HepG2 (cell line): ENCODE measurements at regions not wholly inside any gene's neighbourhood (a gene's known extent, or its start where the extent isn't known, plus 50 kb on each side); places are given as distances from the start of the nearest gene placed in this dataset.

ENCODE experiments used
- ATAC-seq: fragments of 200-7000 bp; cut with Tn5 transposase; 3 replicates; pipeline ENCODE4 v1.9.1; 2020; ENCODE audit warnings: mild to moderate bottlenecking, moderate library complexity
- BruUV-seq: library from RNA; stranded (reverse); fragments of 400-500 nt; replicated peaks from 2 replicates; lab custom pipeline; 2021; lab: Mats Ljungman, UMichigan
- CTCF ChIA-PET: fragments of 300-600 bp; formaldehyde crosslinking; extraction: SDS; loops from one replicate; lab custom pipeline; 2021; ENCODE audit warnings: low total read pairs, inconsistent platforms, low intra/inter-chr PET ratio; lab: Yijun Ruan, JAX
- POLR2A ChIA-PET: fragments of 350-600 bp; sonication (Branson Sonifier 250); formaldehyde crosslinking; loops from one replicate; lab custom pipeline; 2020; ENCODE audit warnings: antibody characterized with exemption, inconsistent platforms; lab: Yijun Ruan, JAX
- DNase-seq: peaks from one replicate; pipeline ENCODE4 v3.0.0-alpha.2; 2015; ENCODE audit warnings: low spot score
- FAIRE-seq: peaks from 3 replicates; lab custom pipeline; 2011; peaks lifted over from hg19 to GRCh38; lab: Jason Lieb, UNC
- H2AFZ ChIP-seq: one replicate; pipeline ENCODE4 v1.6.1; 2011; ENCODE audit warnings: low read length, inconsistent platforms
- H3K27ac ChIP-seq: fragments of 300-600 bp; 3 replicates; pipeline ENCODE4 v1.8.0; 2011; ENCODE audit warnings: mixed run types, mild to moderate bottlenecking, mixed read lengths, low read length, inconsistent platforms; ENCODE audit not compliant: insufficient read depth; ENCODE audit errors: extremely low read length
- H3K27me3 ChIP-seq, 2 experiments: fragments of 200-600 bp in 1 of 2; 2 replicates in 1 of 2; 3 replicates in 1 of 2; pipeline versions ENCODE4 v1.6.0 to v1.8.0; 2011; ENCODE audit warnings: low read length in 2 of 2, mild to moderate bottlenecking in 2 of 2, moderate library complexity in 2 of 2, inconsistent platforms in 1 of 2; ENCODE audit not compliant: insufficient read depth in 2 of 2, control insufficient read depth in 1 of 2
- H3K36me3 ChIP-seq, 2 experiments: fragments of 200-600 bp in 1 of 2; replicated peaks in 1 of 2; 2 replicates in 1 of 2; 3 replicates in 1 of 2; pipeline versions ENCODE4 v1.5.1 to v1.8.0; 2011; ENCODE audit warnings: low read length in 2 of 2, inconsistent platforms in 1 of 2; ENCODE audit not compliant: insufficient read depth in 2 of 2, control insufficient read depth in 1 of 2
- H3K4me1 ChIP-seq: 2 replicates; pipeline ENCODE4 v1.5.1; 2012; ENCODE audit warnings: low read length, inconsistent platforms; ENCODE audit not compliant: insufficient read depth
- H3K4me2 ChIP-seq: 2 replicates; pipeline ENCODE4 v1.6.0; 2011; ENCODE audit warnings: low read depth, low read length, inconsistent platforms
- H3K4me3 ChIP-seq, 3 experiments: fragments of 200-600 bp in 1 of 3; sonication (generic), shearing (Covaris generic) in 1 of 3; replicated peaks in 1 of 3; 2 replicates each; pipeline ENCODE4 v1.5.1; 2011 to 2016; ENCODE audit warnings: low read length in 3 of 3, inconsistent platforms in 2 of 3, low read depth in 2 of 3, mild to moderate bottlenecking in 2 of 3, control low read depth in 1 of 3, mixed read lengths in 1 of 3; ENCODE audit not compliant: insufficient read depth in 1 of 3
- H3K79me2 ChIP-seq: one replicate; pipeline ENCODE4 v1.6.1; 2011; ENCODE audit warnings: low read length, inconsistent platforms; ENCODE audit not compliant: insufficient read depth
- H3K9ac ChIP-seq: 2 replicates; pipeline ENCODE4 v1.6.0; 2011; ENCODE audit warnings: mild to moderate bottlenecking, low read depth, low read length, inconsistent platforms; ENCODE audit not compliant: insufficient read depth
- H3K9me3 ChIP-seq: 2 replicates; pipeline ENCODE4 v1.5.1; 2012; ENCODE audit warnings: mild to moderate bottlenecking, low read length
- H4K20me1 ChIP-seq: 2 replicates; pipeline ENCODE4 v1.6.0; 2011; ENCODE audit warnings: inconsistent platforms, mild to moderate bottlenecking, low read length, moderate library complexity; ENCODE audit not compliant: insufficient read depth
- CENPT ChIP-seq: sonication (generic); formaldehyde crosslinking; IDR thresholded peaks from 2 replicates; pipeline ENCODE4 v1.8.0; 2022; ENCODE audit warnings: low read depth, mild to moderate bottlenecking, moderate library complexity, missing genetic modification reagents
- HOXD1 ChIP-seq: sonication (generic); formaldehyde crosslinking; IDR thresholded peaks from 2 replicates; pipeline ENCODE4 v1.5.0; 2020; ENCODE audit warnings: missing genetic modification reagents
- MED13 ChIP-seq: sonication (generic); formaldehyde crosslinking; IDR thresholded peaks from 2 replicates; pipeline ENCODE4 v1.5.0; 2020; ENCODE audit warnings: missing genetic modification reagents
- NFIC ChIP-seq: IDR thresholded peaks from 2 replicates; pipeline ENCODE4 v1.6.1; 2012; ENCODE audit warnings: mild to moderate bottlenecking, low read length, inconsistent platforms
- RFX5 ChIP-seq: IDR thresholded peaks from 2 replicates; pipeline ENCODE4 v1.6.1; 2011; ENCODE audit warnings: low read depth, low read length, improper control_type of control experiment
- RFXANK ChIP-seq: IDR thresholded peaks from 2 replicates; pipeline ENCODE4 v1.6.1; 2016
- SP5 ChIP-seq: IDR thresholded peaks from 2 replicates; pipeline ENCODE4 v1.6.1; 2016; ENCODE audit warnings: low read depth, borderline replicate concordance
- SPEN ChIP-seq: sonication (generic); formaldehyde crosslinking; IDR thresholded peaks from 2 replicates; pipeline ENCODE4 v1.5.1; 2020; ENCODE audit warnings: low read depth, mild to moderate bottlenecking, missing genetic modification reagents
- TEAD3 ChIP-seq: optimal IDR thresholded peaks from 2 replicates; pipeline ENCODE3; 2016; ENCODE audit warnings: borderline replicate concordance
- U2AF2 ChIP-seq: fragments of 200-400 bp; formaldehyde crosslinking; IDR thresholded peaks from 2 replicates; pipeline ENCODE4 v1.6.1; 2017; ENCODE audit warnings: low read depth, mild to moderate bottlenecking, low read length
- ZBTB8A ChIP-seq: sonication (generic); formaldehyde crosslinking; IDR thresholded peaks from 2 replicates; pipeline ENCODE4 v1.4.0; 2020; ENCODE audit warnings: mild to moderate bottlenecking, low read depth, missing genetic modification reagents, borderline replicate concordance
- ZNF317 ChIP-seq: sonication (generic); formaldehyde crosslinking; IDR thresholded peaks from 2 replicates; pipeline ENCODE4 v1.5.0; 2020; ENCODE audit warnings: mild to moderate bottlenecking, missing genetic modification reagents
- ZNF432 ChIP-seq: sonication (generic); formaldehyde crosslinking; IDR thresholded peaks from 2 replicates; pipeline ENCODE4 v1.5.0; 2020; ENCODE audit warnings: missing genetic modification reagents, mild to moderate bottlenecking, borderline replicate concordance
- ZNF564 ChIP-seq: sonication (generic); formaldehyde crosslinking; IDR thresholded peaks from 2 replicates; pipeline ENCODE4 v1.8.1; 2023; ENCODE audit warnings: mild to moderate bottlenecking, missing genetic modification reagents
- ZNF615 ChIP-seq: sonication (generic); formaldehyde crosslinking; IDR thresholded peaks from 2 replicates; pipeline ENCODE4 v1.5.0; 2020; ENCODE audit warnings: mild to moderate bottlenecking, missing genetic modification reagents, borderline replicate concordance
- ZNF780A ChIP-seq: sonication (generic); formaldehyde crosslinking; IDR thresholded peaks from 2 replicates; pipeline ENCODE4 v1.8.0; 2022; ENCODE audit warnings: mild to moderate bottlenecking, missing genetic modification reagents, moderate library complexity
- WGBS: methylation state at CpG from one replicate; pipeline ENCODE4 v1.1.6; 2017; ENCODE audit warnings: low lambda C conversion rate; 5-methylcytosine and 5-hydroxymethylcytosine counted together
- in situ Hi-C: cut with HindIII; loops from 2 replicates; pipeline ENCODE4 v1.10.0; 2017; ENCODE audit warnings: low pct_unique_long_range_greater_than_20kb; ENCODE audit not compliant: extremely low pct_ligation_motif_present
- intact Hi-C: fragments of 100-400 bp; cut with micrococcal nuclease; formaldehyde crosslinking; loops from one replicate; pipeline ENCODE4 v1.10.0; 2022; ENCODE audit not compliant: unreplicated experiment
- TF ChIP-seq, protein P1 (sequence below): sonication (generic); formaldehyde crosslinking; IDR thresholded peaks from 2 replicates; pipeline ENCODE4 v1.9.0; 2022; ENCODE audit warnings: low read depth, missing genetic modification reagents
- TF ChIP-seq, protein P2 (sequence below): IDR thresholded peaks from 2 replicates; pipeline ENCODE4 v1.6.1; 2016; ENCODE audit warnings: missing compliant biosample characterization, missing genetic modification reagents, borderline replicate concordance
- TF ChIP-seq, protein P3 (sequence below): sonication (generic); formaldehyde crosslinking; IDR thresholded peaks from 2 replicates; pipeline ENCODE4 v1.4.0; 2020; ENCODE audit warnings: missing genetic modification reagents

- Histone ChIP-seq H3K36me3 (no peaks in the 10 kb centered on the region), H3K4me3 (no peak overlapping the region), H3K9ac (no peak overlapping the region), H3K4me2 (no peak overlapping the region), H3K79me2 (no peaks in the 10 kb centered on the region), H3K9me3 (peaks cover 7% of the 10 kb centered on the region; the same call in 1 of the 2 replicates), H2AFZ (no peak overlapping the region), H4K20me1 (no peaks in the 10 kb centered on the region), H3K4me1 (no peaks in the 10 kb centered on the region), H3K27me3 (no peaks in the 10 kb centered on the region), H3K27ac (no peak overlapping the region)
- POLR2A ChIA-PET, result no interaction called here
- FAIRE-seq (no peak), DNase-seq (no peak), ATAC-seq (no peak)
- CTCF ChIA-PET, result no interaction called here
- in situ Hi-C loops, result no loop called here
- no TSS peak for BruUV-seq
- WGBS, result 6% methylated on average over 9 of the region's 9 CpGs
- intact Hi-C loops, result no loop called here
- TF ChIP-seq ZNF564 (CRISPR knock-in tag) (no peak), NFIC (no peak), RFX5 (no peak), CENPT (no peak), SP5 (CRISPR knock-in tag) (no peak), ZBTB8A (no peak), U2AF2 (no peak), ZNF317 (CRISPR knock-in tag) (no peak), ZNF432 (CRISPR knock-in tag) (no peak), RFXANK (no peak), TEAD3 (CRISPR knock-in tag) (no peak), ZNF780A (no peak), ZNF615 (CRISPR knock-in tag) (no peak), HOXD1 (no peak), SPEN (CRISPR knock-in tag) (no peak), MED13 (CRISPR knock-in tag) (no peak)
- TF ChIP-seq, protein P1, sequence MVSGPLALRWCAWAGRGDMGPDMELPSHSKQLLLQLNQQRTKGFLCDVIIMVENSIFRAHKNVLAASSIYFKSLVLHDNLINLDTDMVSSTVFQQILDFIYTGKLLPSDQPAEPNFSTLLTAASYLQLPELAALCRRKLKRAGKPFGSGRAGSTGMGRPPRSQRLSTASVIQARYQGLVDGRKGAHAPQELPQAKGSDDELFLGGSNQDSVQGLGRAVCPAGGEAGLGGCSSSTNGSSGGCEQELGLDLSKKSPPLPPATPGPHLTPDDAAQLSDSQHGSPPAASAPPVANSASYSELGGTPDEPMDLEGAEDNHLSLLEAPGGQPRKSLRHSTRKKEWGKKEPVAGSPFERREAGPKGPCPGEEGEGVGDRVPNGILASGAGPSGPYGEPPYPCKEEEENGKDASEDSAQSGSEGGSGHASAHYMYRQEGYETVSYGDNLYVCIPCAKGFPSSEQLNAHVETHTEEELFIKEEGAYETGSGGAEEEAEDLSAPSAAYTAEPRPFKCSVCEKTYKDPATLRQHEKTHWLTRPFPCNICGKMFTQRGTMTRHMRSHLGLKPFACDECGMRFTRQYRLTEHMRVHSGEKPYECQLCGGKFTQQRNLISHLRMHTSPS, result no peak
- TF ChIP-seq, protein P2, sequence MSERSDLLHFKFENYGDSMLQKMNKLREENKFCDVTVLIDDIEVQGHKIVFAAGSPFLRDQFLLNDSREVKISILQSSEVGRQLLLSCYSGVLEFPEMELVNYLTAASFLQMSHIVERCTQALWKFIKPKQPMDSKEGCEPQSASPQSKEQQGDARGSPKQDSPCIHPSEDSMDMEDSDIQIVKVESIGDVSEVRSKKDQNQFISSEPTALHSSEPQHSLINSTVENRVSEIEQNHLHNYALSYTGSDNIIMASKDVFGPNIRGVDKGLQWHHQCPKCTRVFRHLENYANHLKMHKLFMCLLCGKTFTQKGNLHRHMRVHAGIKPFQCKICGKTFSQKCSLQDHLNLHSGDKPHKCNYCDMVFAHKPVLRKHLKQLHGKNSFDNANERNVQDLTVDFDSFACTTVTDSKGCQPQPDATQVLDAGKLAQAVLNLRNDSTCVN (CRISPR knock-in tag), result no peak
- TF ChIP-seq, protein P3, sequence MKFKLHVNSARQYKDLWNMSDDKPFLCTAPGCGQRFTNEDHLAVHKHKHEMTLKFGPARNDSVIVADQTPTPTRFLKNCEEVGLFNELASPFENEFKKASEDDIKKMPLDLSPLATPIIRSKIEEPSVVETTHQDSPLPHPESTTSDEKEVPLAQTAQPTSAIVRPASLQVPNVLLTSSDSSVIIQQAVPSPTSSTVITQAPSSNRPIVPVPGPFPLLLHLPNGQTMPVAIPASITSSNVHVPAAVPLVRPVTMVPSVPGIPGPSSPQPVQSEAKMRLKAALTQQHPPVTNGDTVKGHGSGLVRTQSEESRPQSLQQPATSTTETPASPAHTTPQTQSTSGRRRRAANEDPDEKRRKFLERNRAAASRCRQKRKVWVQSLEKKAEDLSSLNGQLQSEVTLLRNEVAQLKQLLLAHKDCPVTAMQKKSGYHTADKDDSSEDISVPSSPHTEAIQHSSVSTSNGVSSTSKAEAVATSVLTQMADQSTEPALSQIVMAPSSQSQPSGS (CRISPR knock-in tag), result no peak
Measured at GRCh38 chr11:127451861-127452260, 451.3 kb upstream of the KIRREL3 start.
